Right lobe of liver (tissue), 4 donors: ENCODE measurements at regions not wholly inside any gene's neighbourhood (a gene's known extent, or its start where the extent isn't known, plus 50 kb on each side); places are given as distances from the start of the nearest gene placed in this dataset.

Experiments used
- CTCF ChIP-seq, 4 donors: fragments of 200-600 bp in 3 of 4; fragments of 450-650 bp in 1 of 4; IDR thresholded peaks; one replicate each; pipeline versions ENCODE4 v1.5.1 to v1.8.0; 2016 to 2022; ENCODE audit warnings: antibody characterized with exemption in 4 of 4, mild to moderate bottlenecking in 2 of 4
- POLR2A ChIP-seq: fragments of 450-650 bp; IDR thresholded peaks from one replicate; pipeline ENCODE4 v1.6.1; 2017; ENCODE audit warnings: antibody characterized with exemption, mild to moderate bottlenecking
- donor health status: DM: no; HTN: no; CAD: no.
- donor health status: DM: no; HTN: no; CAD: no.
- donor health status: DM: no; HTN: yes; CAD: no.

- TF ChIP-seq CTCF (IDR thresholded peaks at IDR 0.05), result no peak
- no peak for TF ChIP-seq POLR2A
These were observed 81.4 kb downstream of the RERGL start for GRCh38 chr12:18008642-18009041.
